RCC 7860 (cell line): ENCODE measurements at regions not wholly inside any gene's neighbourhood (a gene's known extent, or its start where the extent isn't known, plus 50 kb on each side); places are given as distances from the start of the nearest gene placed in this dataset.
"Not testable (repeated sequence)": the region's sequence is repeated elsewhere in the genome, so short reads cannot be mapped to it uniquely, and the experiment has no call there.

ENCODE experiments used
- DNase-seq: peaks from one replicate; pipeline ENCODE4 v3.0.0-alpha.2; 2015; ENCODE audit warnings: low spot score
- FAIRE-seq: peaks from 2 replicates; lab custom pipeline; 2012; peaks lifted over from hg19 to GRCh38; lab: Jason Lieb, UNC

DNA sequence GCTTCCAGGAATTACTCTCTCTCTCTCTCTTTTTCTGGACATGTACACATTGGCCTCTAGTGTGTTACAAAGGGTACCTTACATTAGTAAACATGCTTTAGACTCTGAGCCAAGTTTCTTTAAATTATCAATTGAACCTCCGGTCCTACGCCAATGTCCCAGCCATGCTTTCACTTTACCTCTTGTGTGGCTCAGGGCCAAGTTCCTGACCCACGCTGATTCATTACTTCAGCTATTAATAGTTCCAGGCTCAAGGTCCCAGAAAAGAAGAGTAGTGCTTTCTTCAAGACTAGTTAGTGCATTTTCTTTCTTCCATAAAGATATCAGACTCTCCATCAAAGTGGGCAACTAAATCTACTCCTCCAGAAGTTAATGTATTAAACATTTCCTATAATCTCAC is 195.5 kb downstream of the CDY1 start:
- DNase-seq = not testable (repeated sequence)
- FAIRE-seq = peak; percentile 76

DNA sequence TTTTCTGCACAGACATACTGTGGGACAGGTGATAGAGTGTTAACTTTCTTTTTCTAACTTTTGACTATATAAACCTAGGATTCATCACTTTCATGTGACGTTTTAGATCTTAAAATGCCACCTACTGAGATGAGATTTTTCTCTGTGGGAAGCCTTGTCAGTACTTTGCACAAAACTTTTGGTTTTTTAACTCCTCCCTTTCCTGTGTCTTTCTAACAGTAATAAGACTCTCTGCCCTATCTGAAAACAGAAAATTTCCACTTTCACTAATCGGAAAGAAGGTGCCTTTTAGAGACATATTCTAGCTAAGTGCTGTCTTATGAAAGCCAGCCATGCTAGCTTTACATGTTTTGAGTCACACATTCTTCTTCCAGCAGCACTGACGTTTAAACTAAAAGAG is 197.1 kb downstream of the CDY1 start:
- not testable (repeated sequence) for FAIRE-seq

DNA sequence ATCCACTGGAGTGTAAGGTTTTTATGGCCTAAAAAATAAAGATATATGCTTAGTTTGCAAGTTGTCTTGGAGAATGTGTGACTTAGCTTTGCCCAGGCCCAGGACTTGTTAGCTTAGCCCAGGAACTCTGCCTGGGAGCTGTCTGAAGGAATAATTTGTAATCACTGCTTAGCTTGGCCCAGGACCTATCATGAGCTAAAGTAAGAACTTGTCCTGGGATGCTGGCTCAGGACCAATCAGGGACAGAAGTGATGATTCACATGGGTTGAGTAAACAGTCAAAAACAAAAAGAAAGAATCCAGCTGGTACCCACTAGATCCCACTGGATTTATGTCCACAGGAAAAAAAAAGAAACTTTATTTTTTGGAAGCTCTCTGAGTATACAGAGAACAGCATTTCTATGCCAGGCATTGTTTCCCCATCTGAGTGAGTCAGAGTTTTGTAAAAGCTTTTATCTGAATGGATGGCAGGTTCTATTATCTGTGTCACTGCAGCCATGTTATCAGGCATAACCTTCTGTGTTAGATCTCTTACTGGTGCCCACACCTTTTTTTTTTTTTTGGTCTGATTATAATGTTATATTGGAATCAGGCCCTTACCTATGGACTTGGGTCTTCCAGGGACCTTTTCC is 199.9 kb downstream of the CDY1 start:
- DNase-seq = not testable (repeated sequence)
- FAIRE-seq = peak; percentile 25

More for the DNA sequence above, 197.1 kb downstream of the CDY1 start:
- not testable (repeated sequence) for DNase-seq

DNA sequence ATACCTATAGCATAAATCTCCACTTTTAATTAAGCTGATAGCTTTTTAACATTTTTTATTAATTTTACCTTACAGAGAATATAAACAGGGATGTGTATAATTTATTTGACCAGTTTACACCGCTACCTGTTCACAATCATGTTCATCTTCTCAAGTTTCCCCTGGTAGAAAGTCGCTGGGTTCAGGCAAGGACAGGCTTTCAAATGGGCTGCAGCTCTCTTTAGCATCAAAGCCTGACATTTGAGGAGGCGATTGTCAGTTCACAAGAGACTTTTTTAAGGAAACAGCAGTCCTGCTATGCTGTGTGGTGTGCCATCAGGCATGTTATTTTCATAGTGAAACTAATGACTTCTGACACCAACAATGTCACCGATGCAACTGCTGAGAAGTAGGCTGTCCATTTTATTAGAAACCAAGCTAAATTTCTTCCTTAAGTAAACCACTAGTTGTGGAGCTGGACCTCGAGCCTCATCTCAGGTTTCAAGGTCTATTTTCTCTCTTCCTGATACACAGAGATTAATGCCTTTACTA is 204.0 kb downstream of the CDY1 start:
- not testable (repeated sequence) for DNase-seq, FAIRE-seq

DNA sequence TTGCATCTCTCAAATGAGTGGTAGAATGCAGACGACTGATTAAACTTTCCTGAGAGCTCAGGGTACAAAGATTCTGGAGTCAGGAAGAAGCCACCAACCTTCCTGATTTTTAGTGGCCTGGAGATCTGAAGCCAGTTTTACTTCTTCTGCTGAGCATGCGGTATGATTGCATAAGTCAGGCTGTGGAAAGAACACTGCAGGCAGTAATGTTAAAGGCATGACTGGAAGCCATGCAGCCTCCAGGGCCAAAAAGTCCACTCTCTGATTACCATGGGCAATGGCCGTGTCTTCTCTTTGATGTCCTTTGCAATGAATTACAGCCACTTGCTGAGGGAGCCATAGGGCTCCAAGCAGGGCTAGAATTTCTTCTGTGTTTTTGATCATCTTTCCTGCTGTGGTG is 218.0 kb downstream of the CDY1 start:
- FAIRE-seq = not testable (repeated sequence)

DNA sequence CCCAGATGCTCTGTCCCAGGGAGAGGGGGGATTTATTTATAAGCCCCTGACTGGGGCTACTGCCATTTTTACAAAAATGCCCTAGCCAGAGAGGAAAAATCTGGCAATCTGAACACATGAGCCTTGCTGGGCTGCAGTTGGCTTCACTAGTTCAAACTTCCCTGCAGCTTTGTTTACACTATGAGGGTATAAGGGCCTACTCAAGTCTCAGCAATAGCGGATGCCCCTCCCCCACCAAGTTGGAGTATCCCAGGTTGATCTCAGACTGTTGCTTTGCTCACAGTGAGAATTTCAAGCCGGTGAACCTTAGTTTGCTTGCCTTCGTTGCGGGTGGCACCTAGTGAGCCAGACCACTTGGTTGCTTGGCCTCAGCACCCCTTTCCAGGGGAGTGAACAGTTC is 246.6 kb downstream of the CDY1 start:
- not testable (repeated sequence) for DNase-seq, FAIRE-seq

More for the DNA sequence above, 218.0 kb downstream of the CDY1 start:
- not testable (repeated sequence) for DNase-seq

DNA sequence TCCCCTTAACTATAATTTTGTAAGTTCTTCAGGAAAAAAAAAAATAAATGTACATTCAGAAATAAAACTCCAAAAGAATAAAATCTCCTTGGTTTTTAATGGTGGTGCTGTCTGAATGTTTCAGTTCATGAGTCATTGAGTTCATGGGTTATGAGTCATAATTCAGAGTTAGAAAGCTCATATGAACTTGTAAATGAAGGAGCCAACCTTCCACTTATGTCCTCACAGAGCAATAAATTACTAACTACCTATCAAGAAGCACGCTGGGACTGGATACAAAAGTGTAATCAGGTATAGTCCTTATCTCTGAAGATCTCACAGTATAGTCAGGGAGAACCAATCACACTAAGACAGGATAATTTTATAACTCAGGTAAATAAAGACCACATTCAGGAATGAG is 257.1 kb downstream of the CDY1 start:
- FAIRE-seq = peak; percentile 99

DNA sequence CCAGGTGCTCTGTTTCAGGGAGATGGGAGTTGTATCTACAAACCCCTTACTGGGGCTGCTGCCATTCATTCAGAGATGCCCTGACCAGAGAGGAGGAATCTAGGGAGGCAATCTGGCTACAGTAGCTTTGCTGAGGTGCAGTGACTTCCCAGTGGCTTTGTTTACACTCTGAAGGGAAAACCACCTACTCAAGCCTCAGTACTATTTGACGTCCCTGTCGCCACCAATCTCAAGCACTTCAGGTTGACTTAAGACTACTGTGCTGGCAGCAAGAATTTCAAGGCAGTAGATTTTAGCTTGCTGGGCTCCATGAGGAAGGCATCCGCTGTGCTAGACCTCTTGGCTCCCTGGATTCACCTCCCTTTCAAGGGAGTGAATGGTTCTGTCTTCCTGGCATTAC is 299.1 kb downstream of the CDY1 start:
- FAIRE-seq, DNase-seq: not testable (repeated sequence)

More for the DNA sequence above, 257.1 kb downstream of the CDY1 start:
- DNase-seq = not testable (repeated sequence)
